NCI-H82 treated with DMSO at 0.1 percent for 48 hours (cell line): ENCODE measurements at regions not wholly inside any gene's neighbourhood (a gene's known extent, or its start where the extent isn't known, plus 50 kb on each side); places are given as distances from the start of the nearest gene placed in this dataset.
A peak's percentile ranks its signal among the peaks of the same experiment; 100 is the strongest.

ENCODE experiments used
- DNase-seq: peaks from one replicate; lab custom pipeline; 2025; ENCODE audit not compliant: unreplicated experiment; lab: John Stamatoyannopoulos, UW

- no peak for DNase-seq
Observed at GRCh38 chr6:148082696-148083095, 259.9 kb upstream of the SASH1 start.

GRCh38 chr6:148085631-148086331 lies 256.9 kb upstream of the SASH1 start:
- no peak for DNase-seq

GRCh38 chr6:148086386-148086785 lies 256.3 kb upstream of the SASH1 start:
- no peak for DNase-seq

GRCh38 chr6:148086843-148087242 lies 255.8 kb upstream of the SASH1 start:
- DNase-seq, result no peak

GRCh38 chr6:148087659-148088058 lies 255.0 kb upstream of the SASH1 start:
- DNase-seq, result no peak

GRCh38 chr6:148090326-148090725 lies 252.3 kb upstream of the SASH1 start:
- no peak for DNase-seq

- DNase-seq, result no peak
Observed at GRCh38 chr6:148091394-148091793, 251.2 kb upstream of the SASH1 start.

- no peak for DNase-seq
Observed at GRCh38 chr6:148103436-148103835, 239.2 kb upstream of the SASH1 start.

- no peak for DNase-seq
Observed at GRCh38 chr6:148104131-148104530, 238.5 kb upstream of the SASH1 start.

- DNase-seq, result no peak
Observed at GRCh38 chr6:148105695-148106094, 236.9 kb upstream of the SASH1 start.

GRCh38 chr6:148107911-148108310 lies 234.7 kb upstream of the SASH1 start:
- DNase-seq, result no peak

GRCh38 chr6:148109732-148110131 lies 232.9 kb upstream of the SASH1 start:
- peak; percentile 31 for DNase-seq

- DNase-seq, result no peak
Observed at GRCh38 chr6:148110925-148111324, 231.7 kb upstream of the SASH1 start.

- DNase-seq, result no peak
Observed at GRCh38 chr6:148112851-148113319, 229.8 kb upstream of the SASH1 start.

- no peak for DNase-seq
Observed at GRCh38 chr6:148116001-148116400, 226.6 kb upstream of the SASH1 start.

- no peak for DNase-seq
Observed at GRCh38 chr6:148118244-148118643, 224.4 kb upstream of the SASH1 start.

- DNase-seq, result no peak
Observed at GRCh38 chr6:148128014-148128730, 214.5 kb upstream of the SASH1 start.

GRCh38 chr6:148134592-148134991 lies 208.0 kb upstream of the SASH1 start:
- DNase-seq, result no peak

GRCh38 chr6:148136586-148136985 lies 206.1 kb upstream of the SASH1 start:
- no peak for DNase-seq

- DNase-seq, result no peak
Observed at GRCh38 chr6:148137652-148138051, 205.0 kb upstream of the SASH1 start.

GRCh38 chr6:148138573-148138972 lies 204.1 kb upstream of the SASH1 start:
- no peak for DNase-seq

GRCh38 chr6:148140772-148141557 lies 201.7 kb upstream of the SASH1 start:
- no peak for DNase-seq
